ENCODE measurements at regions not wholly inside any gene's neighbourhood (a gene's known extent, or its start where the extent isn't known, plus 50 kb on each side); places are given as distances from the start of the nearest gene placed in this dataset.

GRCh38 chr2:71932037-71932779 is 215.5 kb downstream of the CYP26B1 start (continued):
- no peak for TF ChIP-seq SMARCB1 (IDR thresholded peaks at IDR 0.05; ENCODE audit: insufficient read length, low read depth)
- TF ChIP-seq ZNF121 (CRISPR knock-in tag; conservative IDR thresholded peaks at IDR 0.05), result no peak
- no peak for TF ChIP-seq SIX5 (IDR thresholded peaks at IDR 0.05; ENCODE audit: borderline replicate concordance in 1 of 2, insufficient read depth in 1 of 2, low read depth in 1 of 2, low read length in 2 of 2)

- Histone ChIP-seq H3K27me3 (ENCODE audit: control insufficient read depth in 2 of 2, insufficient read depth in 2 of 2, low read length in 2 of 2) (peaks cover 2 to 20% of the 10 kb centered on the region in 2 experiments; a peak in 3 of 5 replicates), H3K36me3 (ENCODE audit: control insufficient read depth, insufficient read depth, low read length) (no peaks in the 10 kb centered on the region), H3K9me1 (ENCODE audit: control insufficient read depth, insufficient read depth, low read length) (no peaks in the 10 kb centered on the region), H2AFZ (ENCODE audit: low read depth, low read length) (no peak overlapping the region), H3K4me1 (replicated peaks in 1 of 2; ENCODE audit: control insufficient read depth in 2 of 2, insufficient read depth in 2 of 2, low read length in 2 of 2) (peaks cover 0 to 8% of the 10 kb centered on the region in 2 experiments; a peak in 3 of 5 replicates), H3K9me3 (replicated peaks; ENCODE audit: control insufficient read depth, insufficient read depth, low read depth, low read length) (no peaks in the 10 kb centered on the region), H4K20me1 (replicated peaks; ENCODE audit: control insufficient read depth, insufficient read depth, low read length) (no peaks in the 10 kb centered on the region), H3K27ac (ENCODE audit: extremely low read depth, low read depth, low read length) (no peak overlapping the region), H3K9ac (ENCODE audit: insufficient read depth in 1 of 2, low read depth in 2 of 2, low read length in 2 of 2) (no peak overlapping the region), H3K79me2 (ENCODE audit: control insufficient read depth, insufficient read depth, low read length) (no peaks in the 10 kb centered on the region), H3K4me3 (no peak overlapping the region), H3K4me2 (ENCODE audit: insufficient read depth, low read length) (no peak overlapping the region)
- POLR2A ChIA-PET, result no interaction called here
- FAIRE-seq (no peak), ATAC-seq (no peak), DNase-seq (ENCODE audit: extremely low read depth in 1 of 4, low spot score in 3 of 4) (peak in 1 of 4 experiments; percentile 1)
- CTCF ChIA-PET (ENCODE audit: low intra/inter-chr PET ratio), result no interaction called here
- BruUV-seq (replicated peaks), result no TSS peak
- 9% methylated on average over 12 of the region's 12 CpGs for WGBS (ENCODE audit: insufficient coverage, low coverage, missing lambda C conversion rate)
- intact Hi-C loops (cut with micrococcal nuclease), result no loop called here
- no peak for TF ChIP-seq ZEB2 (IDR thresholded peaks at IDR 0.05)
- TF ChIP-seq VEZF1 (CRISPR knock-in tag; IDR thresholded peaks at IDR 0.05), result peak; percentile 15; the same call in 1 of the 2 replicates
- in situ Hi-C loops (cut with MboI), result no loop called here
Measured at GRCh38 chr2:71930049-71930681, 217.5 kb downstream of the CYP26B1 start.

All from K562 (cell line).